ENCODE measurements at regions not wholly inside any gene's neighbourhood (a gene's known extent, or its start where the extent isn't known, plus 50 kb on each side); places are given as distances from the start of the nearest gene placed in this dataset.

DNA sequence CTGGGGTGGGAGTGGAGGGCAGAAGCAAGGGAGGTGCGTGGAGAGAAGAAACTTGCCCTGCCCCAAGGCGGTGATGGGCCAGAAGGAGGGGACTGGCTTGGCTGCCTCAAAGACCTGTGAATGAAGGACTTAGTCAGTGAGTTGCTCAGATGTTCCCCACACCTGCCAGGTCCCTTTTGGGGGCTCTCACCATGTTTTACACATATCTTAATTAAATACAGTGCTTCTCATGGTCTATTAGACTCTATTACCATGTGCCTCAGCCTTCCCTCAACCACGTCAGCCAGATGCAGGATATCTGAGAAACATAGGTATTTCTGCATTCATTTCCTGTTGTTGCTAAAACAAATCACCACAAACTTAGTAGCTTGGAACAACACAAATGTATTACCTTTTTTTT, 429.5 kb downstream of the BUD13 start:
- Histone ChIP-seq H3K27me3 (ENCODE audit: control insufficient read depth in 4 of 4, insufficient read depth in 4 of 4, low read length in 3 of 4) (no peaks in the 10 kb centered on the region), H3K9me3 (ENCODE audit: control insufficient read depth in 4 of 4, low read length in 3 of 4) (no peaks in the 10 kb centered on the region), H3K36me3 (ENCODE audit: control insufficient read depth in 4 of 4, insufficient read depth in 3 of 4, low read depth in 1 of 4, low read length in 3 of 4) (no peaks in the 10 kb centered on the region), H3K4me3 (ENCODE audit: low read depth in 1 of 3, low read length in 3 of 3) (no peak overlapping the region), H3K9ac (ENCODE audit: low read depth in 1 of 2, low read length in 2 of 2) (no peak overlapping the region), H3K4me1 (ENCODE audit: control insufficient read depth in 4 of 4, insufficient read depth in 4 of 4, low read length in 3 of 4) (no peaks in the 10 kb centered on the region), H3K27ac (ENCODE audit: low read depth in 1 of 2, low read length in 2 of 2) (no peak overlapping the region)
- TF ChIP-seq TAF1 (conservative IDR thresholded peaks at IDR 0.05) (no peak), HNF4A (conservative IDR thresholded peaks at IDR 0.05) (no peak), NR2F2 (IDR thresholded peaks at IDR 0.05) (no peak), YY1 (IDR thresholded peaks at IDR 0.05) (no peak), RXRA (IDR thresholded peaks at IDR 0.05) (no peak), GABPA (IDR thresholded peaks at IDR 0.05 in 1 of 2, conservative IDR thresholded peaks at IDR 0.05 in 1 of 2) (no peak), HNF4G (IDR thresholded peaks at IDR 0.05) (no peak), EGR1 (IDR thresholded peaks at IDR 0.05; ENCODE audit: low read depth in 2 of 2) (no peak), FOXA1 (IDR thresholded peaks at IDR 0.05) (no peak), RAD21 (IDR thresholded peaks at IDR 0.05) (no peak), FOXA2 (IDR thresholded peaks at IDR 0.05) (no peak), JUND (IDR thresholded peaks at IDR 0.05) (no peak), SP1 (IDR thresholded peaks at IDR 0.05) (no peak)
- TF ChIP-seq, protein P1, sequence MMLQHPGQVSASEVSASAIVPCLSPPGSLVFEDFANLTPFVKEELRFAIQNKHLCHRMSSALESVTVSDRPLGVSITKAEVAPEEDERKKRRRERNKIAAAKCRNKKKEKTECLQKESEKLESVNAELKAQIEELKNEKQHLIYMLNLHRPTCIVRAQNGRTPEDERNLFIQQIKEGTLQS (IDR thresholded peaks at IDR 0.05): no peak
- TF ChIP-seq, protein P2, sequence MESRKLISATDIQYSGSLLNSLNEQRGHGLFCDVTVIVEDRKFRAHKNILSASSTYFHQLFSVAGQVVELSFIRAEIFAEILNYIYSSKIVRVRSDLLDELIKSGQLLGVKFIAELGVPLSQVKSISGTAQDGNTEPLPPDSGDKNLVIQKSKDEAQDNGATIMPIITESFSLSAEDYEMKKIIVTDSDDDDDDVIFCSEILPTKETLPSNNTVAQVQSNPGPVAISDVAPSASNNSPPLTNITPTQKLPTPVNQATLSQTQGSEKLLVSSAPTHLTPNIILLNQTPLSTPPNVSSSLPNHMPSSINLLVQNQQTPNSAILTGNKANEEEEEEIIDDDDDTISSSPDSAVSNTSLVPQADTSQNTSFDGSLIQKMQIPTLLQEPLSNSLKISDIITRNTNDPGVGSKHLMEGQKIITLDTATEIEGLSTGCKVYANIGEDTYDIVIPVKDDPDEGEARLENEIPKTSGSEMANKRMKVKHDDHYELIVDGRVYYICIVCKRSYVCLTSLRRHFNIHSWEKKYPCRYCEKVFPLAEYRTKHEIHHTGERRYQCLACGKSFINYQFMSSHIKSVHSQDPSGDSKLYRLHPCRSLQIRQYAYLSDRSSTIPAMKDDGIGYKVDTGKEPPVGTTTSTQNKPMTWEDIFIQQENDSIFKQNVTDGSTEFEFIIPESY (IDR thresholded peaks at IDR 0.05): no peak
- TF ChIP-seq, protein P3, sequence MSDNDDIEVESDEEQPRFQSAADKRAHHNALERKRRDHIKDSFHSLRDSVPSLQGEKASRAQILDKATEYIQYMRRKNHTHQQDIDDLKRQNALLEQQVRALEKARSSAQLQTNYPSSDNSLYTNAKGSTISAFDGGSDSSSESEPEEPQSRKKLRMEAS (IDR thresholded peaks at IDR 0.05): no peak
- TF ChIP-seq, protein P4, sequence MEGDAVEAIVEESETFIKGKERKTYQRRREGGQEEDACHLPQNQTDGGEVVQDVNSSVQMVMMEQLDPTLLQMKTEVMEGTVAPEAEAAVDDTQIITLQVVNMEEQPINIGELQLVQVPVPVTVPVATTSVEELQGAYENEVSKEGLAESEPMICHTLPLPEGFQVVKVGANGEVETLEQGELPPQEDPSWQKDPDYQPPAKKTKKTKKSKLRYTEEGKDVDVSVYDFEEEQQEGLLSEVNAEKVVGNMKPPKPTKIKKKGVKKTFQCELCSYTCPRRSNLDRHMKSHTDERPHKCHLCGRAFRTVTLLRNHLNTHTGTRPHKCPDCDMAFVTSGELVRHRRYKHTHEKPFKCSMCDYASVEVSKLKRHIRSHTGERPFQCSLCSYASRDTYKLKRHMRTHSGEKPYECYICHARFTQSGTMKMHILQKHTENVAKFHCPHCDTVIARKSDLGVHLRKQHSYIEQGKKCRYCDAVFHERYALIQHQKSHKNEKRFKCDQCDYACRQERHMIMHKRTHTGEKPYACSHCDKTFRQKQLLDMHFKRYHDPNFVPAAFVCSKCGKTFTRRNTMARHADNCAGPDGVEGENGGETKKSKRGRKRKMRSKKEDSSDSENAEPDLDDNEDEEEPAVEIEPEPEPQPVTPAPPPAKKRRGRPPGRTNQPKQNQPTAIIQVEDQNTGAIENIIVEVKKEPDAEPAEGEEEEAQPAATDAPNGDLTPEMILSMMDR (IDR thresholded peaks at IDR 0.05; ENCODE audit: low read depth, low read length, missing input control): no peak
- TF ChIP-seq, protein P5, sequence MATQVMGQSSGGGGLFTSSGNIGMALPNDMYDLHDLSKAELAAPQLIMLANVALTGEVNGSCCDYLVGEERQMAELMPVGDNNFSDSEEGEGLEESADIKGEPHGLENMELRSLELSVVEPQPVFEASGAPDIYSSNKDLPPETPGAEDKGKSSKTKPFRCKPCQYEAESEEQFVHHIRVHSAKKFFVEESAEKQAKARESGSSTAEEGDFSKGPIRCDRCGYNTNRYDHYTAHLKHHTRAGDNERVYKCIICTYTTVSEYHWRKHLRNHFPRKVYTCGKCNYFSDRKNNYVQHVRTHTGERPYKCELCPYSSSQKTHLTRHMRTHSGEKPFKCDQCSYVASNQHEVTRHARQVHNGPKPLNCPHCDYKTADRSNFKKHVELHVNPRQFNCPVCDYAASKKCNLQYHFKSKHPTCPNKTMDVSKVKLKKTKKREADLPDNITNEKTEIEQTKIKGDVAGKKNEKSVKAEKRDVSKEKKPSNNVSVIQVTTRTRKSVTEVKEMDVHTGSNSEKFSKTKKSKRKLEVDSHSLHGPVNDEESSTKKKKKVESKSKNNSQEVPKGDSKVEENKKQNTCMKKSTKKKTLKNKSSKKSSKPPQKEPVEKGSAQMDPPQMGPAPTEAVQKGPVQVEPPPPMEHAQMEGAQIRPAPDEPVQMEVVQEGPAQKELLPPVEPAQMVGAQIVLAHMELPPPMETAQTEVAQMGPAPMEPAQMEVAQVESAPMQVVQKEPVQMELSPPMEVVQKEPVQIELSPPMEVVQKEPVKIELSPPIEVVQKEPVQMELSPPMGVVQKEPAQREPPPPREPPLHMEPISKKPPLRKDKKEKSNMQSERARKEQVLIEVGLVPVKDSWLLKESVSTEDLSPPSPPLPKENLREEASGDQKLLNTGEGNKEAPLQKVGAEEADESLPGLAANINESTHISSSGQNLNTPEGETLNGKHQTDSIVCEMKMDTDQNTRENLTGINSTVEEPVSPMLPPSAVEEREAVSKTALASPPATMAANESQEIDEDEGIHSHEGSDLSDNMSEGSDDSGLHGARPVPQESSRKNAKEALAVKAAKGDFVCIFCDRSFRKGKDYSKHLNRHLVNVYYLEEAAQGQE (IDR thresholded peaks at IDR 0.05): no peak
- WGBS: 74% methylated on average over 3 of the region's 3 CpGs
- no peak for DNase-seq (ENCODE audit: low spot score)
